ENCODE measurements at regions not wholly inside any gene's neighbourhood (a gene's known extent, or its start where the extent isn't known, plus 50 kb on each side); places are given as distances from the start of the nearest gene placed in this dataset.

DNA sequence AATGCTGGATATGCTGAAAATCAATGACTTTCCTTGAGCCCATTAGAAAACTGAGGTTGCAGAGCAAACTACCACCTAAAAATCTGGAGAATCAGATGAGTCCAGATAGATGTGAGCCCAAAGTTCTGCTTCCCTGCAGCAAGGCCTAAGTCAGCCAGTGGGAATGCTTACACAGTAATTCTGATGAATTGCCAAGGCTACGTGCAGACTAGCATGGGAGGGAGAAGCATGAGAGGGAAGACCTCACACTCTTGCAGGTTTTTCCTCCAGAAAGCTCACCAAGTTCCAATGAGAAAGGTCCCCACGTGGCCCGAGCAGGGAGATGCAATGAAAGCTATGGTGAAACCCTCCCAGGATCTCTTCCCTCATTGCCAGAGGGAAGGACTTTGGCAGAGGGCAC is 104.8 kb upstream of the SIRPA start:
- no peaks in the 10 kb centered on the region for H3K36me3 ChIP-seq
- H3K9me3 ChIP-seq, result no peaks in the 10 kb centered on the region
- TF ChIP-seq POLR2AphosphoS5 (IDR thresholded peaks at IDR 0.05), result no peak
- TF ChIP-seq, protein P1, sequence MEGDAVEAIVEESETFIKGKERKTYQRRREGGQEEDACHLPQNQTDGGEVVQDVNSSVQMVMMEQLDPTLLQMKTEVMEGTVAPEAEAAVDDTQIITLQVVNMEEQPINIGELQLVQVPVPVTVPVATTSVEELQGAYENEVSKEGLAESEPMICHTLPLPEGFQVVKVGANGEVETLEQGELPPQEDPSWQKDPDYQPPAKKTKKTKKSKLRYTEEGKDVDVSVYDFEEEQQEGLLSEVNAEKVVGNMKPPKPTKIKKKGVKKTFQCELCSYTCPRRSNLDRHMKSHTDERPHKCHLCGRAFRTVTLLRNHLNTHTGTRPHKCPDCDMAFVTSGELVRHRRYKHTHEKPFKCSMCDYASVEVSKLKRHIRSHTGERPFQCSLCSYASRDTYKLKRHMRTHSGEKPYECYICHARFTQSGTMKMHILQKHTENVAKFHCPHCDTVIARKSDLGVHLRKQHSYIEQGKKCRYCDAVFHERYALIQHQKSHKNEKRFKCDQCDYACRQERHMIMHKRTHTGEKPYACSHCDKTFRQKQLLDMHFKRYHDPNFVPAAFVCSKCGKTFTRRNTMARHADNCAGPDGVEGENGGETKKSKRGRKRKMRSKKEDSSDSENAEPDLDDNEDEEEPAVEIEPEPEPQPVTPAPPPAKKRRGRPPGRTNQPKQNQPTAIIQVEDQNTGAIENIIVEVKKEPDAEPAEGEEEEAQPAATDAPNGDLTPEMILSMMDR (IDR thresholded peaks at IDR 0.05), result no peak
- no peak for TF ChIP-seq POLR2A (IDR thresholded peaks at IDR 0.05)
- TF ChIP-seq EP300 (IDR thresholded peaks at IDR 0.05), result no peak
- intact Hi-C loops (cut with DNase I), result no loop called here
- no peaks in the 10 kb centered on the region for H3K27me3 ChIP-seq
- H3K27ac ChIP-seq, result no peak overlapping the region
- DNase-seq, result no peak
- no peak overlapping the region for H3K4me3 ChIP-seq
- 53 to 65% methylated on average over 3 of the region's 3 CpGs for WGBS, 2 donors
- H3K4me1 ChIP-seq, result no peaks in the 10 kb centered on the region

DNA sequence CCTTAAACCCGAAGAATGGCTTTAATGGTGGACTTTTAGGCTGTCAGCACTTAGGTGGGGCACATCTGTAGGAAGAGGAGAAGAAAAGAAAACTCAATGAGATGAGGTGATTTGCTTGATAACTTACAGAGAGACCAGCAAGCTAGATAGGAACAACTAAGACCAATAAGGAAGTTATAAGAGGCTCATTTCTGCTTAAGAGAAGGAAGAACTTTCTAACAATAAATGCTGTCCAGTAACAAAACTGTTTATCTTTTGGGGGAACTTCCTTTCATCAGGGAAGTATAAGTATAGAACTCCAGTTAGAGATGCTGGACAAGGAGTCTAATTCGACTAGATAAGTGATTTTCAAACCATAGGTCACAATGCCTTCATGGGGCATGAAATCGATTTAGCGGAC is 107.2 kb upstream of the SIRPA start:
- WGBS, 2 donors, result 48 to 64% methylated on average over 4 of the region's 4 CpGs
- no peak for DNase-seq
- no peaks in the 10 kb centered on the region for H3K9me3 ChIP-seq
- H3K4me3 ChIP-seq, result no peak overlapping the region
- intact Hi-C loops (cut with DNase I), result no loop called here
- H3K27ac ChIP-seq, result no peak overlapping the region
- no peak for TF ChIP-seq POLR2AphosphoS5 (IDR thresholded peaks at IDR 0.05)
- TF ChIP-seq, protein P1 (IDR thresholded peaks at IDR 0.05), result no peak
- TF ChIP-seq EP300 (IDR thresholded peaks at IDR 0.05), result no peak
- no peak for TF ChIP-seq POLR2A (IDR thresholded peaks at IDR 0.05)
- no peaks in the 10 kb centered on the region for H3K4me1 ChIP-seq
- H3K36me3 ChIP-seq, result no peaks in the 10 kb centered on the region
- H3K27me3 ChIP-seq, result peaks cover 0 to 6% (median 0%) of the 10 kb centered on the region in 3 donors

DNA sequence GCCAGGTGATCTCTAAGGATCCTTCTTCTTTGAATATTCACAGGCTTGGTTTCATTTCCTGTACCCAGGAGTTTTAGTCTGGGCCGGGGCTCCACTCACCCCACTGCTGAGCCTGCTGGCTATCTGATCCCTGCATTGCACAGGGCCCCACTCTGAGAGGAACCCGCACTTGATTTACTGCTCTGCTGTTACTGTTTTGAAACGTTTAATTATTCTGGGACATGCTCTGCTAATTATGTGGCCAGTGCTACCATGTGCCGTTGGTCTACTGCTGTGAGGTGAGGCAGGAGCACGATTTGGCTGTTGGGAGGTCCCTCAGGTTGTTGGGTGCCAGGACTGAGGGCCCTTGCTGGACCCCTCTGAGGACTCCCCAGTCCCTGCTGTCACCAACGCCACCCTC is 108.7 kb upstream of the SIRPA start:
- no peak overlapping the region for H3K27ac ChIP-seq
- TF ChIP-seq EP300 (IDR thresholded peaks at IDR 0.05), result no peak
- WGBS, 2 donors, result 42 to 76% methylated on average over 6 of the region's 6 CpGs
- intact Hi-C loops (cut with DNase I), result no loop called here
- peaks cover 0 to 6% (median 0%) of the 10 kb centered on the region in 3 donors for H3K27me3 ChIP-seq
- H3K4me1 ChIP-seq, result no peaks in the 10 kb centered on the region
- no peaks in the 10 kb centered on the region for H3K9me3 ChIP-seq
- no peak for DNase-seq
- H3K36me3 ChIP-seq, result no peaks in the 10 kb centered on the region
- no peak overlapping the region for H3K4me3 ChIP-seq

DNA sequence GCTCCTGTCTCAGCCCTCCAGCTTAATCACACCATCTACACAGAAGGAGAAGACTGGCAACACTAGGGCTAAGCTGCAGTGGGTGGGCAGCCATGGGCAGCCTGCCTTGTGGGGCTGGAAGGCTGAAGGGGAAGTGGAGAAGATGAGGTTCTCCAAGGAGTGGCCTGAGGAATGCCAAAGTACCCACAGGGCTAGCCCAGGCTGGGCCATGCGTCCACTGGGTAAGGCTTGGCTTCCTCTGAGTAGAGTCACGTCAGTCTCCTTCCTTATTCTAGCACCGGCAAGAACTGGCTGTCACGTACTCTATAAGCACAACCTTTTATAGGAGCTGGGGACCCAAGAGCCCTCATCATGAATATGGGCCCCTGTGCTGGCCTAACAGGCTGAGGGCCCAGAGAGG is 110.6 kb upstream of the SIRPA start:
- intact Hi-C loops (cut with DNase I), result no loop called here

DNA sequence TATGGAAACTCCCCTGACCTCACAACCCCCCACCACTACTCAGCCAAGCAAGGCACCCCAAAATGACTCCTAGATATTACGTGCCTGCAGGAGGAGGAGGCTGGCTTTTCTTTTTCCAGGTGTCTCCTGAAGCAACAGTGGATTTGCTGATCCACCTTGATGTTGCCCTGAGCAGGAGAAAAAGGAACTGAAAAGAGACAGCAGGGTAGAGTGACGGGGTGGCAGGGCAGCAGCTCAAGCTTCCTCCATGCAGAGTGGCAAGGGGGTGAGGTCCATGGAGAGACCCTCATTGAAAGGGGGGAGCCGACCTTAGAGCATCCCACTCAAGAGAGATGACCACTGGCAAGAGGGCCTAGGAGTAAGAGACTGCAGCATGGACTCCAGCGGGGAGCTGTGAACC is 112.0 kb upstream of the SIRPA start:
- H3K27ac ChIP-seq, result no peak overlapping the region
- no peak overlapping the region for H3K4me3 ChIP-seq
- no peaks in the 10 kb centered on the region for H3K36me3 ChIP-seq
- peaks cover 0 to 6% (median 0%) of the 10 kb centered on the region in 3 donors for H3K27me3 ChIP-seq
- no peak for TF ChIP-seq POLR2AphosphoS5 (IDR thresholded peaks at IDR 0.05)
- no peak for DNase-seq
- H3K9me3 ChIP-seq, result no peaks in the 10 kb centered on the region
- no peaks in the 10 kb centered on the region for H3K4me1 ChIP-seq
- intact Hi-C loops (cut with DNase I), result no loop called here
- 80 to 85% methylated on average over 4 of the region's 4 CpGs for WGBS, 2 donors

More for the DNA sequence above, 110.6 kb upstream of the SIRPA start:
- H3K27me3 ChIP-seq, result peaks cover 0 to 6% (median 0%) of the 10 kb centered on the region in 3 donors
- no peak for DNase-seq
- no peaks in the 10 kb centered on the region for H3K4me1 ChIP-seq
- no peaks in the 10 kb centered on the region for H3K9me3 ChIP-seq
- H3K36me3 ChIP-seq, result no peaks in the 10 kb centered on the region
- 83 to 91% methylated on average over 4 of the region's 4 CpGs for WGBS, 2 donors
- no peak overlapping the region for H3K27ac ChIP-seq
- TF ChIP-seq POLR2A (IDR thresholded peaks at IDR 0.05) (no peak), POLR2AphosphoS5 (IDR thresholded peaks at IDR 0.05) (no peak)
- TF ChIP-seq, protein P1 (IDR thresholded peaks at IDR 0.05), result no peak
- no peak overlapping the region for H3K4me3 ChIP-seq

DNA sequence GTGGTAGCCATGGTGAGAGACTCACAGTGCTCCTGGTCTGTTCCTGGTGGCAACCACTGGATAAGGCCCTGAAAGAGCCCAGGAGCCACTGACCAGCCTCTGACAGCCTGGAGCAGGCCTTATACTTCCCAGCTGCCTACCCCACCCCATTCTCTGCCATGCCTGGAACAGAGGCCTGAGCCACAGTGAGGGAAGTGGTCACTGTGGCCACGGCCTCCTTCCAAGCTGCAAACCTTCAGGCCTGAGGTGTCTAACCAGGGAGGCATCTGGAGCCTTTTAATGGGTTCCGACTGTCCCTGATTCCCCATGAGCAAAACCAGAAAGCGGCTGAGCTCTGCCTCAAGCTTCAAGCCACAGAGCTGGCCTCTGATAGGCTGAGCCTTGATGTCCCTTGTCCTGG is 113.0 kb upstream of the SIRPA start:
- Histone ChIP-seq H3K4me3 (no peak overlapping the region), H3K27me3 (peaks cover 0 to 6% (median 0%) of the 10 kb centered on the region in 3 donors), H3K4me1 (peaks cover 0 to 3% (median 0%) of the 10 kb centered on the region in 4 donors), H3K27ac (no peak overlapping the region), H3K36me3 (no peaks in the 10 kb centered on the region), H3K9me3 (no peaks in the 10 kb centered on the region)
- TF ChIP-seq POLR2A (IDR thresholded peaks at IDR 0.05) (no peak), POLR2AphosphoS5 (IDR thresholded peaks at IDR 0.05) (no peak), EP300 (IDR thresholded peaks at IDR 0.05) (no peak)
- TF ChIP-seq, protein P1 (IDR thresholded peaks at IDR 0.05), result no peak
- WGBS, 2 donors, result 86 to 91% methylated on average over 3 of the region's 3 CpGs
- no peak for DNase-seq
- intact Hi-C loops (cut with DNase I), result no loop called here
